Bronchial epithelial cell (primary cell): ENCODE measurements at regions not wholly inside any gene's neighbourhood (a gene's known extent, or its start where the extent isn't known, plus 50 kb on each side); places are given as distances from the start of the nearest gene placed in this dataset.

Experiments used
- DNase-seq: peaks from one replicate; pipeline ENCODE4 v3.0.0-alpha.2; 2010; ENCODE audit warnings: low read depth
- FAIRE-seq: peaks from 2 replicates; lab custom pipeline; 2011; peaks lifted over from hg19 to GRCh38; lab: Jason Lieb, UNC
- H3K27me3 ChIP-seq: 2 replicates; pipeline ENCODE4 v1.5.1; 2011; ENCODE audit warnings: low read length; ENCODE audit not compliant: control insufficient read depth, insufficient read depth
- H3K36me3 ChIP-seq: 2 replicates; pipeline ENCODE4 v1.5.1; 2011; ENCODE audit warnings: low read length; ENCODE audit not compliant: control insufficient read depth, insufficient read depth
- H3K4me3 ChIP-seq: 2 replicates; pipeline ENCODE4 v1.5.1; 2011; ENCODE audit warnings: mild to moderate bottlenecking, low read depth, low read length, control low read depth
- CTCF ChIP-seq: IDR thresholded peaks from 2 replicates; pipeline ENCODE4 v1.5.1; 2011; ENCODE audit warnings: mild to moderate bottlenecking, moderate library complexity, low read length, control low read depth, inconsistent platforms; ENCODE audit not compliant: insufficient read depth, severe bottlenecking

GRCh38 chr1:5111581-5111980 lies 457.2 kb downstream of the AJAP1 start:
- DNase-seq = no peak
- Histone ChIP-seq H3K27me3 (no peaks in the 10 kb centered on the region), H3K4me3 (no peak overlapping the region), H3K36me3 (no peaks in the 10 kb centered on the region)
- peak; percentile 13 for FAIRE-seq
- no peak for TF ChIP-seq CTCF

- FAIRE-seq = no peak
- TF ChIP-seq CTCF = no peak
- H3K27me3 ChIP-seq = no peaks in the 10 kb centered on the region
- H3K4me3 ChIP-seq = no peak overlapping the region
- no peaks in the 10 kb centered on the region for H3K36me3 ChIP-seq
- no peak for DNase-seq
Observed at GRCh38 chr1:5110508-5110907, 456.1 kb downstream of the AJAP1 start.

DNA sequence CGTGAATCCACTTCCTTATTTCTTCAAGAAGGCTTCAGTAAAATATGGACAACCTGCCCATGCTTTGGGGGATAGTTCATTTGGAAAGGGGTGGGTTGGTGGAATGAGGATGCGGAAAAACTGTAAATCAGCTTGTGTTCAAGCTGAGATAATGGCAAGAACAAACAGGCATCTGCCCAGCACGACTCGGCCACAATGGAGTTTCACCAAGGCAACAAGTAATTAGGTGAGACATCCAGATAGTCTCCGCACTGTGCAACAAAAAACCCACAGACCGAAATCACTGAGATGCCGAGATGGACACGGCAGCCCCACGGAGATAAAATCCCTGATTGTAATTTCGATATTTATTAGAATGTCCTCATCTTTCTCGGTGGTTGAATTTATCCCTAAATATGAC lies 455.2 kb downstream of the AJAP1 start:
- Histone ChIP-seq H3K4me3 (no peak overlapping the region), H3K27me3 (no peaks in the 10 kb centered on the region), H3K36me3 (no peaks in the 10 kb centered on the region)
- no peak for DNase-seq
- TF ChIP-seq CTCF = no peak
- no peak for FAIRE-seq

DNA sequence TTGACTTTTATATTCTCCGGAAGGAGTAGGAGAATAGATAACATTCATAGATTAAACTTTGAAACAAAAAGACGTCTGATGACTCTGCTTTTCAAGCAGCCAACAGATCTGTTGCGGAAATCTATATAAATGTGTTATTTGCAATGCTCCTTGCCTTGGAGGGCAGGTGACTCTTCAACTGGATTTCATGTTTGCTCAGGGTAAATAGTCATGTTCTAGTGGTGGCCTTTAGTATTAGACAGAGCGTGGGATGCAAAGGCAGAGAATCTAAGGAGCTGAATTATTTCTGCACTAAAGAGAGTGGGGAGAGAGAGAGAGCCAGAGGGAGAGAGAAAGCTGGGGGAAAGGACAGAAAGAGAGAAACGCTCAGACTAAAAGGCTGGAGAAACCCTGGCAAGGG lies 454.3 kb downstream of the AJAP1 start:
- H3K4me3 ChIP-seq = no peak overlapping the region
- TF ChIP-seq CTCF = no peak
- FAIRE-seq = no peak

GRCh38 chr1:5105744-5106143 lies 451.3 kb downstream of the AJAP1 start:
- FAIRE-seq (no peak), DNase-seq (no peak)
- Histone ChIP-seq H3K4me3 (no peak overlapping the region), H3K36me3 (no peaks in the 10 kb centered on the region), H3K27me3 (no peaks in the 10 kb centered on the region)
- no peak for TF ChIP-seq CTCF

More for the DNA sequence above, 454.3 kb downstream of the AJAP1 start:
- no peaks in the 10 kb centered on the region for H3K36me3 ChIP-seq
- DNase-seq = no peak
- H3K27me3 ChIP-seq = no peaks in the 10 kb centered on the region

DNA sequence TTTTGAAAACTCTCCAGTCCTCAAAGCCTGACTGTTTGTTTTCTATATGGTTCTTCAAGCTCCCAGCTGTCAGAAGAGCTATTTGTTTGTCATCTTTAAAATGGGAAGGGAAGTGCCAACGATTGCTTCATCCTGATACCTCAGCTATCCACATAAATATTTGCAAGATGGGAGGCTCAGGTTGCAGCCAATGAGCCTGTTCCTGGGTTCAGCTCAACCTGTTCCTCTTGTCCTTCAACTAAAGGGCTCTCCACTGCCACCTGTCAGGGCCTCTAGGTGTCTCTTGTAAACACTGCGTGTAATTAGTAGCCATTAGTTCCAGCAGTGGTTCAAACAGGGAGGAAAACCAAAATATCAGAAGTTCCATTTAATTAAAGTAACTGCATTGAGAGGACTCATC lies 445.1 kb downstream of the AJAP1 start:
- FAIRE-seq (no peak), DNase-seq (peak; percentile 4)
- H3K36me3 ChIP-seq = no peaks in the 10 kb centered on the region
- H3K27me3 ChIP-seq = no peaks in the 10 kb centered on the region
- no peak overlapping the region for H3K4me3 ChIP-seq
- no peak for TF ChIP-seq CTCF
